ENCODE measurements at regions not wholly inside any gene's neighbourhood (a gene's known extent, or its start where the extent isn't known, plus 50 kb on each side); places are given as distances from the start of the nearest gene placed in this dataset.

DNA sequence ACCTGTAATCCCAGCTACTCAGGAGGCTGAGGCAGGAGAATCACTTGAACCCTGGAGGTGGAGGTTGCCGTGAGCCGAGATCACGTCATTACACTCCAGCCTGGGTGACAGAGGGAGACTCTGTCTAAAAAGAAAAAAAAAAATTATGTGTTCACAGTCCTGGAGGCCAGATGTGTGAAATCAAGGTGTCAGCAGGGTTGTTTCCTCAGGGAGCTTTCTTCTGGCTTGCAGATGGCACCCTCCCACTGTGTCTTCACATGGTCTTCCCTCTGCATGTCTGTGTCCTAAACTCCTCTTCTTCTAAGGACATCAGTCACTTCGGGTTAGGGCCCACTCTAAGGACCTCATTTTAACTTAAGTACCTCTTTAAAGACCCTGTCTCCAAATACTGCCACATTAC, 56.1 kb upstream of the UBE2E1 start:
- TF ChIP-seq POLR2A (IDR thresholded peaks at IDR 0.05), result no peak
- TF ChIP-seq, protein P1, sequence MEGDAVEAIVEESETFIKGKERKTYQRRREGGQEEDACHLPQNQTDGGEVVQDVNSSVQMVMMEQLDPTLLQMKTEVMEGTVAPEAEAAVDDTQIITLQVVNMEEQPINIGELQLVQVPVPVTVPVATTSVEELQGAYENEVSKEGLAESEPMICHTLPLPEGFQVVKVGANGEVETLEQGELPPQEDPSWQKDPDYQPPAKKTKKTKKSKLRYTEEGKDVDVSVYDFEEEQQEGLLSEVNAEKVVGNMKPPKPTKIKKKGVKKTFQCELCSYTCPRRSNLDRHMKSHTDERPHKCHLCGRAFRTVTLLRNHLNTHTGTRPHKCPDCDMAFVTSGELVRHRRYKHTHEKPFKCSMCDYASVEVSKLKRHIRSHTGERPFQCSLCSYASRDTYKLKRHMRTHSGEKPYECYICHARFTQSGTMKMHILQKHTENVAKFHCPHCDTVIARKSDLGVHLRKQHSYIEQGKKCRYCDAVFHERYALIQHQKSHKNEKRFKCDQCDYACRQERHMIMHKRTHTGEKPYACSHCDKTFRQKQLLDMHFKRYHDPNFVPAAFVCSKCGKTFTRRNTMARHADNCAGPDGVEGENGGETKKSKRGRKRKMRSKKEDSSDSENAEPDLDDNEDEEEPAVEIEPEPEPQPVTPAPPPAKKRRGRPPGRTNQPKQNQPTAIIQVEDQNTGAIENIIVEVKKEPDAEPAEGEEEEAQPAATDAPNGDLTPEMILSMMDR (IDR thresholded peaks at IDR 0.05), result no peak

Data from breast epithelium (tissue), 3 donors.